Fibroblast of villous mesenchyme (primary cell): ENCODE measurements at regions not wholly inside any gene's neighbourhood (a gene's known extent, or its start where the extent isn't known, plus 50 kb on each side); places are given as distances from the start of the nearest gene placed in this dataset.

Source experiments
- DNase-seq: peaks from one replicate; pipeline ENCODE4 v3.0.0-alpha.2; 2010; ENCODE audit warnings: low read depth
- H3K4me3 ChIP-seq: 2 replicates; pipeline ENCODE4 v1.5.1; 2011; ENCODE audit warnings: low read depth, mild to moderate bottlenecking, low read length
- TF ChIP-seq, protein P1 (sequence below): IDR thresholded peaks from 2 replicates; pipeline ENCODE4 v1.5.1; 2012; ENCODE audit warnings: low read depth, mild to moderate bottlenecking, low read length; ENCODE audit not compliant: insufficient read depth

- TF ChIP-seq, protein P1, sequence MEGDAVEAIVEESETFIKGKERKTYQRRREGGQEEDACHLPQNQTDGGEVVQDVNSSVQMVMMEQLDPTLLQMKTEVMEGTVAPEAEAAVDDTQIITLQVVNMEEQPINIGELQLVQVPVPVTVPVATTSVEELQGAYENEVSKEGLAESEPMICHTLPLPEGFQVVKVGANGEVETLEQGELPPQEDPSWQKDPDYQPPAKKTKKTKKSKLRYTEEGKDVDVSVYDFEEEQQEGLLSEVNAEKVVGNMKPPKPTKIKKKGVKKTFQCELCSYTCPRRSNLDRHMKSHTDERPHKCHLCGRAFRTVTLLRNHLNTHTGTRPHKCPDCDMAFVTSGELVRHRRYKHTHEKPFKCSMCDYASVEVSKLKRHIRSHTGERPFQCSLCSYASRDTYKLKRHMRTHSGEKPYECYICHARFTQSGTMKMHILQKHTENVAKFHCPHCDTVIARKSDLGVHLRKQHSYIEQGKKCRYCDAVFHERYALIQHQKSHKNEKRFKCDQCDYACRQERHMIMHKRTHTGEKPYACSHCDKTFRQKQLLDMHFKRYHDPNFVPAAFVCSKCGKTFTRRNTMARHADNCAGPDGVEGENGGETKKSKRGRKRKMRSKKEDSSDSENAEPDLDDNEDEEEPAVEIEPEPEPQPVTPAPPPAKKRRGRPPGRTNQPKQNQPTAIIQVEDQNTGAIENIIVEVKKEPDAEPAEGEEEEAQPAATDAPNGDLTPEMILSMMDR = no peak
- DNase-seq = no peak
- no peak overlapping the region for H3K4me3 ChIP-seq
Measured at GRCh38 chr9:109976303-109976702, 196.3 kb downstream of the PALM2AKAP2 start.

DNA sequence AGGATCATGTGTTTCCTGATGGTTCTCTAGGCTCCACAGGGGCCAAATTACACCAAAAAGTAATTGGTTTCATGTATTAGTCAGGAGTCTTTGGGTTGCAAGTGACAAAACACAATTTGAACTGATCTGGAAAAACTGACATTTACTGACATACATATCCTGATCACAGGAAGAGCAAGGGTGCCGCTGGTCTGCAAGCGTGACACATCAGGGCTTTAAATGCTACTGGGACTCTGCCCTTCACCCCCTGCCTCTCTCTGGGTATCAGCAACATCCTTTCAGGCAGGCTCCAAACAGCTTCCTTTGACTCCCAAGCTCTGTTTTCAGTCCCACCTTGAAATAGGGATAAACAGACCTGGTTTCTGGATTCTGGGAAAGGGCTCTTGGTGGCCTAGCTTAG, 197.5 kb downstream of the PALM2AKAP2 start:
- DNase-seq = no peak
- TF ChIP-seq, protein P1 = no peak
- H3K4me3 ChIP-seq = no peak overlapping the region

- TF ChIP-seq, protein P1 = no peak
- DNase-seq = no peak
- no peak overlapping the region for H3K4me3 ChIP-seq
Measured at GRCh38 chr9:109981091-109981490, 201.1 kb downstream of the PALM2AKAP2 start.

DNA sequence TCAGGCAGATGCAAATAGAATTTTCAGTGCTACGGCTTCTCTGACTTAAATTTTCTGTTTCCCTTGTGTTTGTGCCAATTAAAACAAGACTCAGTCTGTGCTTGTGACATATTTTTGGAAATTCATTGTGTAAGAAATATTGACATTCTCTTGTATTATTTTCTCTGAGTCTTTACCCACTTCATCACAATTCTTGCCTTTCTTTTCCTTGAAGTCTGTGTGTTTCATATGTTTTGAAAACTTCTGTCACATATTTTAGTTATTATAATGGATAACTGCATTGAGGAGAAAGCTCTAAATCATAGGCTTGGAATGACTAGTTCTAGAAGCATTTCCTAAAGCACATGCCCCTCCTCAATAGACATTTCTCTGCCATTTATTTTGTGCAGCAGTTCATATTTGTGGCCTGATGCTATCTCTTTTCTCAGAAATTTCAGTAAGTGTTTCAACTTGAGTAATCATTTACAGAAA, 206.6 kb downstream of the PALM2AKAP2 start:
- no peak overlapping the region for H3K4me3 ChIP-seq
- TF ChIP-seq, protein P1 = no peak
- DNase-seq = peak; percentile 91

DNA sequence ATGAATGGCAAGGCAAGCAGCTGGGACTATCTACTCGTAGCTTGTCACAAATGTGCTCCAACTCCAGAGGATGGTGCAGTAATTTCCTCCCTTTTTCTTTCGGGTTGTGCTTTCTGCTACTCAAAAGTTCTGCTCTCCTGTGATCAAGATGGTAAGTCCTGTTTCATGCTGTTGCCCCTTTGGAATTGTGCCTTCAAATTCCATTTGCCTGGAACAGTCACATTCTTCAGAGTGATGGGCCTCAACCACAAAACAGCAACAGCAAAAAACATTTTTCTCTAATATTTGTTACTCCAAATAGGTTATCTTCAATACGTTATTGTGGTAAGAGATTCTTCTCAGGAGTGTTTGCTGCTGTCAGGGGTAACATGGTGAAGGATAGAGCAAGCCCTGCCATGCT, 209.3 kb downstream of the PALM2AKAP2 start:
- no peak for DNase-seq
- TF ChIP-seq, protein P1 = no peak
- H3K4me3 ChIP-seq = no peak overlapping the region

DNA sequence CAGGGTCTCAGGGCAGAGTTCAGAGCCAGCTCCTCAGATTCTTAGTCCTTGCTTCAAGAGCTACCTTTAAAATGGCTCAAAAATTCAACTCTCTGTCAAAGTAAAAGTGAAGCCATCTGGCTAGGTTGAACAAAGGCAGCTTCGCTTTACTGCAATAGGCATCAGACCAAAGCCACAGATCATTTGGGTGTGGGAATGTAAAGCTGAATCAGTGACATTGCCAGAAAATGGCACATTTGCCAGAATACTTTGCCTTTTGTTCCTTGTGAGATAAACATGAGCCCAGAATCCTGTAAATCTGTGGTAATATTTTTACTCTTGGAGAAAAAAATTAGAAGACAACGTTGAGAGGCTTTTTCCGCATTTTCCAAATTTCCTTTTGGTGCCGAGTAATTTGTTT, 210.5 kb downstream of the PALM2AKAP2 start:
- TF ChIP-seq, protein P1 = no peak
- no peak overlapping the region for H3K4me3 ChIP-seq
- no peak for DNase-seq

- TF ChIP-seq, protein P1 = no peak
- no peak for DNase-seq
- no peak overlapping the region for H3K4me3 ChIP-seq
Measured at GRCh38 chr9:109992293-109992692, 212.3 kb downstream of the PALM2AKAP2 start.
